GM12878 (cell line): ENCODE measurements at regions not wholly inside any gene's neighbourhood (a gene's known extent, or its start where the extent isn't known, plus 50 kb on each side); places are given as distances from the start of the nearest gene placed in this dataset.

Source experiments
- BCL11A ChIP-seq: IDR thresholded peaks from 2 replicates; pipeline ENCODE4 v1.6.1; 2011; ENCODE audit warnings: low read depth, low read length
- CBFB ChIP-seq: IDR thresholded peaks from 2 replicates; pipeline ENCODE4 v1.6.1; 2016; ENCODE audit warnings: antibody characterized with exemption, low read depth
- E2F8 ChIP-seq: fragments of 450-650 bp; IDR thresholded peaks from 2 replicates; pipeline ENCODE4 v1.6.1; 2018; ENCODE audit warnings: mild to moderate bottlenecking, low read depth, moderate library complexity; ENCODE audit not compliant: partially characterized antibody
- MTA3 ChIP-seq: IDR thresholded peaks from 2 replicates; pipeline ENCODE4 v1.6.1; 2012; ENCODE audit warnings: low read length, inconsistent platforms, borderline replicate concordance
- SMAD5 ChIP-seq: IDR thresholded peaks from 2 replicates; pipeline ENCODE4 v1.6.1; 2016; ENCODE audit warnings: antibody characterized with exemption, low read depth
- YY1 ChIP-seq: IDR thresholded peaks from 2 replicates; pipeline ENCODE4 v1.6.1; 2011; ENCODE audit warnings: low read depth, mild to moderate bottlenecking, low read length
- ZZZ3 ChIP-seq: IDR thresholded peaks from 2 replicates; pipeline ENCODE4 v1.6.1; 2011; ENCODE audit warnings: low read depth; ENCODE audit not compliant: control insufficient read depth, insufficient read length
- TF ChIP-seq, protein P1 (sequence below): fragments of 450-650 bp; conservative IDR thresholded peaks from 2 replicates; pipeline ENCODE4 v1.6.1; 2017; ENCODE audit warnings: mild to moderate bottlenecking, moderate library complexity

DNA sequence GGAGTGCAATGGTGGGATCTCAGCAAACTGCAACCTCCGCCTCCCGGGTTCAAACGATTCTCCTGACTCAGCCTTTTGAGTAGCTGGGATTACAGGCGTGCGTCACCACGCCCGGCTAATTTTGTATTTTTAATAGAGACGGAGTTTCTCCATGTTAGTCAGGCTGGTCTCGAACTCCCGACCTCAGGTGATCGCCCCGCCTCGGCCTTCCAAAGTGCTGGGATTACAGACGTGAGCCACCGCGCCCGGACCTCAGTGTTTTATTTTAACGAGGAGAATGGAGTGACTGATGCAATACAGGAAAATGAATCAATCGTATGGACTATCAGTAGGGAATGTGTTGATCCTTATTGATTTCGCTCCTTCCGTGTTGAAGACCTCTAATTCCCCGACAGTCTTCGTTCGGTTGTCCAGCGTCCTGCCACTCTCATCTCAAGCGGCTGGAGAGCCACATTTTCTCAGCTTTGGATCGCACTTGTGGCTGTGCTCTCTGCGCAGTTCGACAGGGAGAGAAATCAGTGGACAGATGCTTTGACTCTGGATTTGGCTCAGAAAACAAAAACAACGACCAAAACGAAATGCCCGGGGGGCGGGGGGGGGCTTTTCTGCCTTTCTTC is 166.2 kb downstream of the TRIM27 start (continued):
- no peak for TF ChIP-seq E2F8
- TF ChIP-seq YY1, result no peak
- TF ChIP-seq ZZZ3, result no peak
- TF ChIP-seq CBFB, result no peak
- no peak for TF ChIP-seq BCL11A
- no peak for TF ChIP-seq MTA3
- TF ChIP-seq, protein P1, sequence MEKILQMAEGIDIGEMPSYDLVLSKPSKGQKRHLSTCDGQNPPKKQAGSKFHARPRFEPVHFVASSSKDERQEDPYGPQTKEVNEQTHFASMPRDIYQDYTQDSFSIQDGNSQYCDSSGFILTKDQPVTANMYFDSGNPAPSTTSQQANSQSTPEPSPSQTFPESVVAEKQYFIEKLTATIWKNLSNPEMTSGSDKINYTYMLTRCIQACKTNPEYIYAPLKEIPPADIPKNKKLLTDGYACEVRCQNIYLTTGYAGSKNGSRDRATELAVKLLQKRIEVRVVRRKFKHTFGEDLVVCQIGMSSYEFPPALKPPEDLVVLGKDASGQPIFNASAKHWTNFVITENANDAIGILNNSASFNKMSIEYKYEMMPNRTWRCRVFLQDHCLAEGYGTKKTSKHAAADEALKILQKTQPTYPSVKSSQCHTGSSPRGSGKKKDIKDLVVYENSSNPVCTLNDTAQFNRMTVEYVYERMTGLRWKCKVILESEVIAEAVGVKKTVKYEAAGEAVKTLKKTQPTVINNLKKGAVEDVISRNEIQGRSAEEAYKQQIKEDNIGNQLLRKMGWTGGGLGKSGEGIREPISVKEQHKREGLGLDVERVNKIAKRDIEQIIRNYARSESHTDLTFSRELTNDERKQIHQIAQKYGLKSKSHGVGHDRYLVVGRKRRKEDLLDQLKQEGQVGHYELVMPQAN, result no peak
- no peak for TF ChIP-seq SMAD5
